ENCODE measurements at regions not wholly inside any gene's neighbourhood (a gene's known extent, or its start where the extent isn't known, plus 50 kb on each side); places are given as distances from the start of the nearest gene placed in this dataset.

- no peak for DNase-seq
Observed at GRCh38 chr7:17054206-17054605, 172.4 kb upstream of the AGR3 start.

DNA sequence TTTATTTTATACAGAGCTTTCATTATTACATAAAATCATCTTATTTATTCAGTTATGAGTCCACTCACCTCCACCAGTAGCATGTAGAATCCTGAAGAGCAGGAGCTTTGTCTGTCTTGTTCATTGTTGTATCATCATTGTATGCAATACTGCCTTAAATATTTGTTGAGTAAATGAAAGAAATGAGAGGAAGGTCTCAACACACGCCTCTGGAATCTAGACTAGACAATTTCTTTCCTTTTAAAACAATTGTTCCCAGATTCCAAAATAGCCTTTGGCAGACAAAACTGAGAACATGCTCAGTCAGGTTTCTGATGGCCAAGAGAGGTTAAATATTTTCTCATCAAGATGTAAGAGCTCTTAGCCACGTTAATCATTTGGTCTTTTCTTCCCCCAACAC, 173.1 kb upstream of the AGR3 start:
- no peak for DNase-seq

DNA sequence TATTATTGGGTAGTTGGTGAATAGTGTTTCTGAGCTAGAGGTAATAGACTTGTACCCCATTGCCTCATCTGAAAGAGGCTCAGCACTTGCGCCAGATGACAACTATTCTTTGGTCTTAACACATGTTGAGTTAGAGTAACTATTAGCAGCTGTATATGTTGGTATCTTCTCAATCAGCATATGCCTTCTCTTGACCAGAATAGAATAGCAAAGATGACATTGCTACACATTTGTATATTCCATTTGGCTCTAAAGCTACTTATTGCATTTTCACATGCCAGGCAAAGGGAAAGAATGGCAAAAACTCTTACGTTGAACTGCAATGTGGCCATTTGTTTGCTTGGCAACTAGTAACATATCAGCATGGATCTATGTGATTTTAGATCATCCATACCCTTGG, 173.8 kb upstream of the AGR3 start:
- no peak for DNase-seq

GRCh38 chr7:17056491-17057142, 174.8 kb upstream of the AGR3 start:
- DNase-seq, result no peak

DNA sequence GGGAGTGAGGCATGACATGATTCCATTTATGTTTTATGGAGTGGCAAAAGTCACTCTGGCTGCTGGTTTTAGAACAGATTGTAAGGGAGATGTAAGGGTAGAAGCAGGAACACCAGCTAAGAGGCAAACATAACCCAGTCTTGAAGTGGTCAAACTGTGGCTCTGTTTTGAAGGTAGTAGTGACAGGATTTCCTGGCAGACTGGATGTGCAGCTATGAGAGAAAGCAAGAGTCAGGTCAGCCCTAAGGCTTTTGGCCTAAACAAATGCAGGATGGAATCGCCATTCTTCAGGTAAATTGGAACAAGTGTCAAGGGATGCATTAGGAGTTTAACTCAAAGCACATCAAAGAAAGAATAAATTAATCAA, 175.3 kb upstream of the AGR3 start:
- DNase-seq, result no peak

- no peak for DNase-seq
Observed at GRCh38 chr7:17058568-17058967, 176.8 kb upstream of the AGR3 start.

DNA sequence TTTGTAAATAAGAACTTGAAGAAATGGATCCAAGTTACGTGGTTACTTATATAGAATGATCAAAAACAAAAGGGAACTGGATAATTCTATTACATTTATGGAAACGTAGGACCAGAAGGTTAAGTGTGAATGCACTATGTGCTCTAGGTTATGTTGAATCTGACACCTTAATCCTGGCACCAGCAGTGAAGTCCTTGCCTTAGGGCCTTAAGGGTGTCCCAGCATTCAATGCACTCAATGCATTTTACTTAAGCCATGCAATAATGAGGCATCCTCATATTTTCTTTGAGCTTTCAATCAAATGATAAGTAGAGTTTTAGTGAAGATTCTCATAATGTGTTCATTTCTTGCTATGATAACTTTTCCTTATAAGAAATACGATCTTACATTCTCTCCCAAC, 178.3 kb upstream of the AGR3 start:
- DNase-seq, result no peak

- no peak for DNase-seq
Observed at GRCh38 chr7:17061443-17061842, 179.7 kb upstream of the AGR3 start.

DNA sequence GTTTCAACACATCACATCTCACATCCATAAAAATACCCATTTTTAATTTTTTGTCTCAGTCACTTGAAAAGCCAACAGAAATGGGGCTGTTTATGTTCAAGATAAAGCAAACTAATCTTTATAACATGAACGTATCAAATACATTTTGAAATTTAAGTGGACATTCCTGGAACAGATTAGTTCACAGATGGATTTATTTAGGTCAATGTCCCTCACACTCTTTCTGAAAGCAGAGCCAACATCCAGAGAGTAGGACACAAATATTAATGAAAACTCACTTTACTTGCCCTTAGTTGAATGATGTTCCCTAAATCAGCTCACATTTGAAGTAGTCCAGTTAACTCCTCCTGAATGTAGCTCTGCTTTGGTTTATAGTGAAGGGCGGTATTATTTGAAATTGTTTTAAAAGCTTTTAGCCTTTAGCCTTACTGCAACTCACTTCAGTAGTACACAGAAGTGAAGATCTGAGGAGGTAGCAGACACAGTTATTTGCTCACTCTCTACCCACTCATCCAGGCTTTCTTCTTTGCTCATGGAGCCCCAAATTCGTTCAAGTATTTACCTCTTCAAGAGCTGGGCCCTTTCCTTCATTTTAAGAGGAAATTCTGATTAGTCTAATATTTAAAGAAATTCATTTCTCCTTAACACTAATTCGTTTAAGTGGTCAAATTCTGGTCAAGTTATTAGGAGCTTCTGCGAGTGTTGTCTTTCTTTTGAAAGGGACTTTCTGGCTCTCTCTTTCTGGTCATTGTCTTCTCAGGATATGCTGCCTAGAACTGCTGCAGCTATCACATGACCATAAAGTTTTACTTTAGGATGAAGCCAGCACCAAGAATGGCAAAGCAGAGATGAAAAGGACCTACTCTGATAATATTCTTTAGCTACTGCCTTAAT, 180.6 kb upstream of the AGR3 start:
- no peak for DNase-seq

DNA sequence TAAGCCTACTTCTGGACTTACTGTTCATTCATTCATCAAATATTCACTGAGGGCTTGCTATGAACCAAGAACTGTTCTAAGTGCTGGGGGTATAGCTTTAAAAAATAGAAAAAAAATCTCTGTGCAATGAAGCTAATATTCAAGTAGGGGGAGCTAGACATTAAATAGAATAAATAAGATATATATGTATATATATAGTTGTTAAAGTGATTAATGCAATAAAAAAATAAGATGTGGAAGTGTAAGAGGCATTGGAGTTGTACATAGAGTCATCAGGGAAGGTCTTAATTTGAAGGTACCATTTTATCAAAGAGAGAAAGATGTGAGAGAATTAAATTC, 181.2 kb upstream of the AGR3 start:
- no peak for DNase-seq

DNA sequence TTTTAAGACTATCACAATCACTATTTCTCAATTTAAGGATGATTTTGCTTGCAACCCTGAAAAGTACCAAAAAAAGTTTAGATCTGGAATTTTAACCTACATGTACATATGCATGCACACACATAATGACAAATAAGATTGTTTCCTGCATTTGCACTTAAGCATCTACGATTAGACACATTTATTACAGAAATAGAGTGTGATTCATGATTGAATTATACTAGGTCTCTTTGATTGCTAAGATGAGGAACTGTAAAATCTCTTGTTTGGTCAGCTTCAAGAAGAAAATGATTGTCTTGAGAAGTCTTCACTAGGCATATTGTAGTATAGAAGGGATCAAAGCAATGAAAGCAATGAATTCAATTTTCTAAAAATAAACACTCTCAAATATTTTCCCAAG, 185.9 kb upstream of the AGR3 start:
- DNase-seq, result no peak

DNA sequence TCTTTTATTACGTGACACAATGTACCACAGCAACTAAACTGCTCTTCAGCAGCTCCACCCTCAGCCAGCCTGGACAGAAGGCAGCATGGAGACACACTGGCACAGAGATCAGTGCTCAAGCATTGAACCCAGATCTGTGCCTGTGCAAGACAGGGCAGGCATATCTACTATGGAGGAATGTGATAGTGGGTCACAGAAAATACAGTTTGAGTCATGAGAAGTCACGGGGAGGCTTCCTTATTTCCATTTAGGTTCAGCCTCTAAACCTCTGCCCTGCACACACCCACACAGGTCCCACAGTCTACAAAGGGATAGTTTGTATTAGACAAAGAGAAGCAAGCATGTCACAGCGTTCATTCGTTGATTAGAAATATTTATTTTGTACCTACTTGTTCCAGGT, 187.4 kb upstream of the AGR3 start:
- no peak for DNase-seq

DNA sequence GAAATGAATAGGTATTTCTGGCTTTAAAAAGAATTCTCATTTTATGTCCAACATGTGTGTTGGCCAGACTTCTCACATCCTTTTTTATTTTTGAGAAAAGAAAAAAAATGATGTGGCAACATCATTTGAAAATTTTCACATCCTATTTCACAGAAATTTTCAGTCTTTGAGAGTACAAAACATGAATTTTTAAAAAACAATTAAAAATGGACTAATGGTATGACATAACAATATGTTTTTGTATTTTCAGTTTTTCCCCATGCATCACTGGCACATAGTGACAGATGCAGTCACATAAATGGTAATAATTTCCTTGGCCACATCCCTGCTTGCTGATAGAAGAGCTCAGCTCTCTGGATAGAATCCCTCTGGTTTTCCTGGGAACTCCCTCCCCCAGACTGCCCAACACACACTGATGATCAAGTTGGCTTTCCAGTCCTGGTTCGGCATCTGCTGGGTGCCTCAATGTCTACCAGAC, 188.5 kb upstream of the AGR3 start:
- no peak for DNase-seq

- no peak for DNase-seq
Observed at GRCh38 chr7:17071866-17072265, 190.1 kb upstream of the AGR3 start.

DNA sequence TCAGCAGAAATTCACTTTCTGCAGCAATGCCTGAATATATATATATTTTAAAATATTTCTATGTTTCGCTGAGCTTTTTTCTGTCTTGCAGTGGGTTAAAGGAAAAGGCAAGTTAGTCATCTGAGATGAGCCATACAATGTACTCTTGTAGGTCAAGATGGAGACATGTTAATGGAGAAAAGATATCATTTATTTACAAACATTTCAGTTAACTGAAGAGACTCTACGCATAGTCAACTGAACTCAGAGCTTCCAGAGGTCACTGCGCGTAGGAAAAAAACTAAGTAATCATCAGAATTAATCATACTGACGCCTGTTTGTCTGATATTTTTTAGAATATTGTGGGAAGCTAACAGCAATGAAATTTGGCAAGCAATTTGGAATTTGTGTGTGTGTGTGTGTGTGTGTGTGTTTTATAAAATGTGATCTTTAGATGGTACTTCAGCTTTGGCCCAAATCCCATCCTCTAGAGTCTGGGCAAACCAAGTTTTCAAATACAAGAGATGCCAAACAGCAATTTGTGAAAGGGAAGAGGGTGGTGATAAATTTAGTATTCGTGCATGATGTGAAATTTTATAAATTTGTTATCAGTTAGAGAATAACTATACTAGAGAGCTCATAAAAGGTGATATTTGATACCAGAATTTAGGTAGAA, 193.9 kb upstream of the AGR3 start:
- no peak for DNase-seq

DNA sequence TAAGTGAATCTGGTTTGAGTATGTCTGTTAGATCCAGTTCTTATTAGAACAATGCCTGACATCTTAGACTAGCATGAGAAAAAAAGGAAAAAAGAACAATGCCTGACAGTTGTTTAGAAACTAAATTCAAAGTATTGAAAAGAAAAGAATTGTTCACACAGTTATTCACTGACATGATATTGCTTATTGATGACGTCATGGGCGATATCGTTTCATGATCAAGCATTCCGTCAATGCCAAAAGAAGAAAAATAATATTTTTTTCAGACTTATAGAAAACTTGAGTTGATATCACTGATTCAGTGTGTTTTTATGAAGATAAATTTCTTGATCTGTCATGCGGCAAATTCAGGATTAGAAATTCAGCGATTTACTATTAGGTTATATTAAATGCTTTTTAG, 196.5 kb upstream of the AGR3 start:
- no peak for DNase-seq

GRCh38 chr7:17083392-17084165, 201.8 kb upstream of the AGR3 start:
- no peak for DNase-seq

DNA sequence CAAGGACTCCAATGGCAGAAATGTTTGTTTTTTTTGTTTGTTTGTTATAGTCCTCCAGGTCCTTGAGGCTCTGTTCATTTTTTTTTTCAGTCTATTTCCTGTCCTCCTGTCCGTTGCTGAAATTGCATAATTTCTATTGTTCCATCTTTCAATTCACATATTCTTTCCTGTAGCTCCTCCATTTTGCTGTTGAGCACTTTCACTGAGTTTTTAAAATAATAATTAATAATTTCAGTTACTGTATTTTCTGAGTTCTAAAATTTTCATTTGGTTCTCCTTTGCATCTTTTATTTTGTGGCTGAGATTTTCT, 202.3 kb upstream of the AGR3 start:
- no peak for DNase-seq

GRCh38 chr7:17085186-17085585, 203.4 kb upstream of the AGR3 start:
- DNase-seq, result no peak

DNA sequence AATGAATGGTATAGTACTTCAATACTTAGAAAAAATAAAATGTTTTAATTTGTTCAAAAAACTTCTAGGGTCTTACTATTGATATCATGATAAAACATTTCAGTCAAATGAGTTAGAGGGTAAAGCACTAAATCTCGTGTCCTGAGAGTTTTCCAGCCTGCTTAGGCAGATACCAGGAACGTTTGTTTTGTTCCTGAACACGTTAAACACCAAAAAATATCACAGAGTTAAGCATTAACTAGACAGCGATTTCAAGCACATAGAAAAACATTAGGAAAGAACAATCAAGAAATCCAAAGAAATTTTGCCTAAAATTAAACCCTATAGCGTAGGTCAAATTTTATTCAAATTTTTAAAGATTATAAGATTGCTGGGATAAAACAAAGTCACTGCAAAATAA, 204.6 kb upstream of the AGR3 start:
- DNase-seq, result no peak

- no peak for DNase-seq
Observed at GRCh38 chr7:17090751-17091150, 207.7 kb upstream of the AHR start.

DNA sequence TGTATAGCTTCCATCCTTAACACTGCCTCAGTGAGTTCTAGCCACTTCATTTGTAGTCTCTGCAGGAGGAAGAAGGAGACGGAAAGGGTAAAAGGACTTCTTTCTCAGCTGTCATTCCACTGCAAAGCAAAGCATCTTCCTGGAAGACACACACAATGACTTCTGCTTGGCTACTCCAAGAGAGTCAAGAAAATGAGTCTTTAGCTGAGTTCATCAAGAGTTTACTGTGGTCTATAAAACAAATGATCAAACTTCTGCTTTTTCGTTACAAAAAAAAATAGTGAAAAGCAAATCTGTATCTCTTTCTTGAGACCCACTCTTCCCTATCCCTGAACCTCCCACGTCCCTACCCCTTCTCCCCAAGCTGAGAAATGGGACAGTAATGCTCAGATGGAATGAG, 205.0 kb upstream of the AHR start:
- DNase-seq, result no peak

DNA sequence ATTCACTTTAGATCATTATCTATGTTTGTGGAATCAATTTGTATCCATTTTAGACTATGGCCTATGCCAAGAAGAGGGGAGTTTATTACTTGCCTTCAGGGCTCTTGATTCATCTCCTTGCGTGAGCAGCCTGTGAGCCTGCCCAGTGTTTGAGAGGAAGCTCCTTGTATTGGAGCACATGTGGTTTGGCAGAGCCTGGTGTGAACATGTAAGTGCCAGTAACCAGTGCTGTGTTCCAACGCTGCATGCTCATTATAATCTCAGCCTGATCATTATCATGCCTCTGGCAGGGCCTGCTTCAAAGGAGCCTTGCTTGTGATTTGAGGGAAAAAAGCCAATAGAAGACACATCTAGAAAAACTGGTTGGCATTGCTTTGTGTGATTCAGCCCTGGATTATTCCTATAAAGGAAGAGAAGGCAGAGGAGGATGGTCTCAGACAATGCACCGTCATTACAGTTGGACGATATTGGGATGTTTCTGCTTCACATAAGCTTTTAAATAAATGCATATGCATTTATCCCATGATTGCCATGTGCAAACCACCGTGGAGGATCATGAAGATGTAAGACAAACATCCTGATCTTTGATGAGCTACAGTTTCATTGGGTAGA, 203.4 kb upstream of the AHR start:
- peak; percentile 13 for DNase-seq

Measured in NCI-H1436 (cell line).